IPS-11a (cell line): ENCODE measurements at regions not wholly inside any gene's neighbourhood (a gene's known extent, or its start where the extent isn't known, plus 50 kb on each side); places are given as distances from the start of the nearest gene placed in this dataset.
"Not testable (repeated sequence)": the region's sequence is repeated elsewhere in the genome, so short reads cannot be mapped to it uniquely, and the experiment has no call there.

ENCODE experiments used
- H3K4me3 ChIP-seq: one replicate; pipeline ENCODE4 v1.5.1; 2013; ENCODE audit warnings: low read depth, low read length, control low read depth

DNA sequence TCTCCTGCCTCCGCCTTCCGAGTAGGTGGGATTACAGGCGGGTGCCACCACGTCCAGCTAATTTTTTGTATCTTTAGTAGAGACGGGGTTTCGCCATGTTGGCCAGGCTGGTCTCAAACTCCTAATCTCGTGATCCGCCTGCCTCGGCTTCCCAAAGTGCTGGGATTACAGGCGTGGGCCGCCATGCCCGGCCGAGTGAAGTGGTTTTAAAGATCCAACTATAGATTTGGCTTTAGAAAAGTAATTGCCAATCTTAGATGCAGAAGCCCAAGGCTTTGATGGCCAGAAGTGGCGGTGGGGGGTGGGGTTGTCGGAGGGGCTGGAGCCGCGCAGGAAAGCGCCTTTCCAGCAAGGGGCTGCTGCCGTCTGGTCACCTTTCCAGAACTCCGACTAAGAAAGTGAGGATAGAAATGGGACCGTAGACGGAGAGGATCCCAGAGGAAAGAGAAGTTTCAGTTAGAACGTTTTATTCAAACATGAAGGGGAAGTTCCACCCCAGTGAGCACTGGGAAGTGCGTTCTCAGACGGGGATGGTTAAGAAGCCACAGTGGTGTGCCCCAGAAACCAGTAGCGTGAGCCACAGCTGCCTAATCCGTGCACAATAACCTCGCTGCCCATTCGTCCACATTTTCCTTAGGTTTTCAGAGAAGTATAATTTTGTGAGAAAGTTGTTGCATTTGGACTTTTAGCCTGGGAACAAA, 69.7 kb downstream of the DLL1 start:
- no peak overlapping the region for H3K4me3 ChIP-seq

DNA sequence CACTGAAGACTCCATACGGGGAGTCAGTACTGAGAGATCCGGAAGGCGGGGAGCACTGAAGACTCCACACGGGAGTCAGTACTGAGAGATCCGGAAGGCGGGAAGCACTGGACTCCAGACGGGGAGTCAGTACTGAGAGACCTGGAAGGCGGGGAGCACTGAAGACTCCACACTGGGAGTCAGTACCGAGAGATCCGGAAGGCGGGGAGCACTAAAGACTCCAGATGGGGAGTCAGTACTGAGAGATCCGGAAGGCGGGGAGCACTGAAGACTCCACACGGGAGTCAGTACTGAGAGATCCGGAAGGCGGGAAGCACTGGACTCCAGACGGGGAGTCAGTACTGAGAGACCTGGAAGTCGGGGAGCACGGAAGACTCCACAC, 77.2 kb downstream of the DLL1 start:
- H3K4me3 ChIP-seq = not testable (repeated sequence)

DNA sequence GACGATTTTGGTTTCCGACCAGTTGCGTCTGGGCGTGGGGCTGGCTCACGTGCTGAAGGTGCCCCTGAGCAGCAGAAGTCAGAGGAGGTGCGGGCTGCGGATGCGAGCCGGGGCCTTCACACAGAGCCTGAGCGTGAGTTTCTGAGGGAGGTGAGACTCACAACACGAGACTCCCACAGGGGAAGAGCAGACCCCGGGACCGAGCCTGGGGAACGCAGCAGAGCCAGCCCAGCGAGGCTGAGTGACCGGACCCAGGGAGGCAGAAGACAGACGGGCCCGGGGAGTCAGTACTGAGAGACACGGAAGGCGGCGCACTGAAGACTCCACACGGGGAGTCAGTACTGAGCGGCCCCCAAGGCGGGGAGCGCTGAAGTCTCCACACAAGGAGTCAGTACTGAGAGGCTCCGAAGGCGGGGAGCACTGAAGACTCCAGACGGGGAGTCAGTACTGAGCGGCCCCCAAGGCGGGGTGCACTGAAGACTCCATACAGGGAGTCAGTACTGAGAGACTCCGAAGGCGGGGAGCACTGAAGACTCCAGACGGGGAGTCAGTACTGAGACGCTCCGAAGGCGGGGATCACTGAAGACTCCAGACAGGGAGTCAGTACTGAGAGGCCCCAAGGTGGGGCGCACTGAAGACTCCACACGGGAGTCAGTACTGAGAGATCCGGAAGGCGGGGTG, 77.8 kb downstream of the DLL1 start:
- H3K4me3 ChIP-seq = no peak overlapping the region

DNA sequence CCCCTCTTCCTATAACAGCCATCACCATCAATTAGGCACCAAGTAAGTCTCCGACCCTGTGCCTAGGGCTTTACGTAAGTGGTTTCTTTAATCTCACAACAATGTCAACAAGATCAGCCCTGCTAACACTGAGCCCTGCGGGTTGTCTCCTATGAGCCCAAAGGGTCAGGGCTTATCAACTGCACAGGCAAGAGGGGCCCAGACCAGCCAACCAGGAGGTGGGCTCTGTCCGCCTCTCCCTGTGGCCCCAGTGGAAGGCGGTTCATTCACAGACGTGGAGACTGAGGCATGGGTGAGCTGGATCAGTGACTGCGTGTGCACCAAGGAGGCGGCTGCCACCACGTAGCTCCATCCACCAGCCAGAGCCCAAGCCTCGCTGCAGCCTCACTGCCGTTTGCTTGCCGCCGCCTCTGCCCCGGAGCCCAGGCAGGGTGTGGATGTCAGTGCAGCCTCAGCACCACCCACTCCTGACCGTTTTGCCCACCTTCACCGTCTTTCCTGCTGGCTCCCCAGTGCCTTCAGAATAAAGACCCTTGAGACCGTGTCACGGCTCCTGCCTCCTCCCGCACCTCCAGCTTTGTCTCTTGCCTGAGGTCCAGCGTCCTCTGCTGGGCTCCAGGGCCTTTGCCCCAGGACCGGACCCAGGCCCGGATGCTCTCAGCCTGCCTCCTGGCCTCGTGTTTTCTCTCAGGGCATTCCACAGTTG, 78.7 kb downstream of the DLL1 start:
- H3K4me3 ChIP-seq = no peak overlapping the region

DNA sequence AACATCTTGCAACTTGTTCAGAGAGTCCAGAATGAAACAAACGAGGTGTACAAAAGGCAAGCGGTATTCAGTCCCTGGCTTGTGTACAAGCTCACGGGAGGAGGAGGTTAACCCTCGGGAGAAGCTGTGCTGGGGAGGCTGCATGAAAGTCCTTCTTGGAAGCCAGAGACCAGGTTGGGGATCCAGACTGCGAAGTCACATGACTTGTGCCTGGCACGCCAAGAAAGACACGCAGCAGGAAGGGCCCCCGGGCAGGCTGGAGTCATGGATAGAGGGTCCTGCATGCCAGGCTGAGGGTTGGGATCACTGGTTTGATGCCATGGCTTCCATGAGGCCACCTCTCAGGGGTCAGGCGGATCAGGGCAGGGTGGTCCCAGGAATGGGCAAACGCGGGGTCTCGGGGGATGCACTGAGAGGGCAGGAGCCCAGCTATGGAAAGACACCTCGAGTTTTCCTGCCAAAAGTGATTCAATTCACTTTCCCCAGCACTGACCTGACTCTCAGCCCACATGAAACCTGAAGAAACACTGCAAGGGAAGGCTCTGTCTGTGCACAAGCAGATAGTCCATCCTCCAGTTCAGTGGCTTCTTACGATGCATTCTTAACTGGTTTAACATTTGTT, 79.4 kb downstream of the DLL1 start:
- H3K4me3 ChIP-seq = no peak overlapping the region

DNA sequence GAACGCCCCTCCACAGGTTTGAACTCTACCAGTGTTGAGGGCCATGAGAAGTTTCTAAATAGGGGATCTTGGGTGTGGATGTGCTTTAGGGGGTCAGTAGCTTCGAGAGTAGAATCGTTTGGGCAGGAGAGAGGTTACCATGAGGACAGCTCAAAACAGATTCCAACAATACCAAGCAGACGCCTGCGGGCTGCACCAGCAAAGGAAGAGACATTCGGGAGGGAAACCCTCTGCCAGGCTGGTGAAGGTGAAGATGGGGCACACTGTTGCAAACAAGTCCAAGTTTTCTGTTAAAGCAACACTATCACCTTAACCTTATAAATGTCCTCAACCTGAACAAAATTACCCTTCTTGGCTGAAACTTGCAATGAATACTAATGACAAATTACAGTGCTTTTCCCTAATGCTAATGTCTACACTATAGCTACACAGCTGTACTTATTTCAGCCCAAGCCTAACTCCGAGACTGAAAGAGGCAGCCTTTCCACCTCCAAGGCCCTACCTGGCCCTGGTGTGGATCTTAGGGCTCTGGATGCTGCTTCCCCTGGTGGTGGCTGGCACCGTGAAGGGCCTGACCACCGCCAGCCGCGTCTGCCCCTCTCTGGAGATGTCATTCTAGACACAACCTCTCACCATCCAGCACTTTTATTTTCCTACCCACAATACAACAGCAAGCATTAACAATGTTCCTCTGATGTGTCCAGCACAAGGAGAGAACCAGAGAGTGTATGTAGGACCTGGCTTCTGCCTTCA, 80.1 kb downstream of the DLL1 start:
- H3K4me3 ChIP-seq = no peak overlapping the region

DNA sequence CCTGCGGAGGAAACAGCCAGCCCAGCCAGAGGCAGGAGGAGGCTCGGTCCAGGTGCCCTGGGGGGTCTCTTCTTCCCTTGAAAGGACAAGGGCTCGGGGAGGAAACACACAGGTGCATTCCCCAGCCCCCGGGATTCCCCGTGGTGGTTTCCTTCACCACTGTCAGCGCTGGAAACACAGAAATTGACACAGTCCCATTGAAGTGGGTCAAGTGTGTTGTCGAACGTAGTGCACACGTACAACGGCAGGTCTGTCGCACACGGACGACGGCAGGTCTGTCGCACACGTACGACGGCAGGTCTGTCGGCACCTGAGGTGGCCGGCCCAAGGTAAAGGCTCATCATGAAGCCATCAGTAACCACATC, 80.9 kb downstream of the DLL1 start:
- no peak overlapping the region for H3K4me3 ChIP-seq

DNA sequence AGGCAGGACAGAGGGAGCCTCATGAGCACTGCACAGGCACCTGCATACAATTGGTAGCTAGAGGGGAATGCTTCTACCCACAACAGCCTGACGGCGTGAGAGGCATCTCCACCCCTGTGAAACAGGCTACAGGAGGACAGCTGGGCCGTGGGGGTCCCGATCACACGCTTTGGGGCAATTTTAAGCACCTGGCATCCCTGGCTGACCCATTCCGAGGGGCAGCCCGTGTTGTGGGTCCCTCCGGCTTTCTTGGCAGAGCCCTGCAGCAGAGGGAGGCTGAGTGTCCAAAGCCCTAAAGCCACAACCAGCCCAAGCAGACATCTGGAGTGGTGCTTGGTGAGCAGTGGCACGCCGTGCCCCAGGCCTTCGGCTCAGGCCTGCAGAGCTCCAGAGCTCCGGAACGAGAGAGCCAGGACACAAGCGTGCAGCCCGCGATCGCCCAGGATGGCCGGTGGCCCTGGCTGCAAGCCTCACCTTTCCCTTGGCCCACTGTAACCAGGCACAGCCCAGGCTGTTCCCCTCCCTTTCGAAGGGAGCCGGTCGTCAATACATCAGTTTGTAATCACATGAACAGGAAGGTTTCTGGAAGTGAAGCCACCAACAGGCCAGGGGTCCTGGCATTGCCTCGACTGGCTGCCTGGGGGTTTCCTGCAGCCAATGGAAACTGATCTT, 81.4 kb downstream of the DLL1 start:
- no peak overlapping the region for H3K4me3 ChIP-seq

DNA sequence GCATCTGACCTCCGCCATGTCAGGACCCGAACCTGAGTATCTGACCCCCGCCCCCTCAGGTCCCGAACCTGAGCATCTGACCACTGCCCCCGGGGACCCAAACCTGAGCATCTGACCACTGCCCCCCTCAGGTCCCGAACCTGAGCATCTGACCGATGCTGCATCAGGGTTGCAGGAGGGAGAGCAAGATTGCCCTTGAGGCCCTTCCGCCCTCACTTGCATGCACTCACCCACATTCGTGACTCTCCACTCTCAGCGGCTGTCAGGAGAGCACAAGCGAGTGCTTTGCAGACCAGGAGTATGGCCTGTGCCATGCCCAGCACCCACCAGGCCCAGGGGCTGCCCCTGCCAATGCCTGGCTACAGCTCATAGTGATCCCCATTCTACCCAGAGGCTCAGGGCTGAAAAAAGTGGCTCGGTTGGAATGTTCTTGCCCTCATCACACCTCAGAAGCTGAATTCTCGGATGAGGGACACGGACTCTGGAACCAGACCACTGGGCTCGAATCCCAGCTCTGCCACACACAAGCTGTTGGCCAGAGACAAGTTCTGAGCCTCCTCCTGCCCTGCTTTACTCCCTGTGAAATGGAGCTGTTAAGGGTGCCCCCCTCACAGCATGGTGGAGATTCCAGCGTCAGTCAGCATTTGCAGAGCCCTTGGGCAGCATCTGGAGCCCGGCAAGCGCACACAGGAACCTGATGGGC, 82.1 kb downstream of the DLL1 start:
- no peak overlapping the region for H3K4me3 ChIP-seq

DNA sequence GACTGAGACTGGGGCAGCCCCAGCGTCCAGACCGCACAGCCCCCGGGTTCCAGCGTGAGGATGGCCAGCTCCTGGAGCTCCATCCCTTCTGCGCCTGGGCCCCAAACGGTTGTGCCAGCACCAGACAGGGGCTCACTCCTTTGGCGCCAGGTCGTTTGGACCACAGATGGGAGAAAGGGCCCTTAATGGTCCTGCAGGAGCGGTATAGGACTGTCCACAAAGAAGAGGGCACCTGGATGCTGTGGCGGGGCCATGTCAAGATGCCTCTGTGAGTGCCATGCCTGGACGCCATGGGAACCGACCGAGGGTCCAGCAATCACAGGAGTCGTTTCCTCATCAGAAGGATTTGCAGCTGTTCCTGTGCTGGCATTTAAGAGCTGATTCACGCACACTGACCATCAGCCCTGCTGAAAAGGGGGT, 82.7 kb downstream of the DLL1 start:
- H3K4me3 ChIP-seq = no peak overlapping the region

DNA sequence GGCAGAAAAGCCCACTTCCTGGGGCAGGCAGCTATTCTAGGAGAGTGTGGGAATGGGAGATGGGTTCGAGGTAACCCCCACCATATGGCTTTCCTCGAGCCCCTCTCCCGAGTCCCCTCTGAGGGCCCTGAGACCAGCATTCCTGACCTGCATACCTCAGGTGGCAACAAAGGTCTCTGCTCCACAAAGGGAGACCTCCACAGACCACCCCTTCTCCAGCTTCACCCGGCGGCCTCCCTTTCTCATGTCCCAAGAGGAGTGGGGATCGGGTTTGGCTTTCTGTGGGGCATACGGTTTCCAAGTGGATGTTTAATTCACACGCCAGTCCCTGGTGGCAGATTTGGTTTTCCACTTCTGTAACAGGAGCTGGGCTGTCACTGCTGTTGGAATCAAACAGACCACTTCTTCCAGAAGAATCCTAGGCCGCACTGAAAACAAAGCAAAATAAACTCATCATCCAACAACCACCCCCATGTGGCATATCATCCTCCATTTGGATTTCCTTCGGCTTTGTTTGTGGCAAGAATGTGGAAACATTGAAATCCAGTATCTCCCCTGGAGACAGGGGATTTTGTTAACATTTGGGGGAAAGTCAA, 83.2 kb downstream of the DLL1 start:
- H3K4me3 ChIP-seq = no peak overlapping the region

DNA sequence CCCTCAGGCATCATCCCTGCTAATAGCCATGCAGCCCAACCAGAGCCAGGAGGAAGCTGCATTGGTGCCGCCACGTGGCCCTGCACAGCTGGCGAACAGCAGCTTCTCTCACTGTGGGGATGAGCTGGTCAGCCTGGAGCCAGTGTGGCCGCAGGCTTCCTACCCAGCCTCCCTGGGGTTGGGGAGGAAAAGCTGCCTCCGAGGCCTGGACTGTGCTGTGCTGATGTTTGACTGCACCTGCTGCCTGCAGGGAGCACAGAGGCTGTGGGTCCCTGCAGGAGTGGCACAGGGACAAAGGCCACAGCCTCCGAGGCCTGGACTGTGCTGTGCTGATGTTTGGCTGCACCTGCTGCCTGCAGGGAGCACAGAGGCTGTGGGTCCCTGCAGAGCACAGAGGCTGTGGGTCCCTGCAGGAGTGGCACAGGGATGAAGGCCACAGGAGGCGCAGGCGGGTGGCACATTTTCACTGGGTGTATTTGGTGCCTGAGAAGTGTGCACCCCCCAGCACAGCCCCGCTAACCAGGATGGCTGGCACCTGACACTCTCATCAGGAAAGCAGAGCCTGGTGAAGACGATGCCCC, 83.9 kb downstream of the DLL1 start:
- no peak overlapping the region for H3K4me3 ChIP-seq

DNA sequence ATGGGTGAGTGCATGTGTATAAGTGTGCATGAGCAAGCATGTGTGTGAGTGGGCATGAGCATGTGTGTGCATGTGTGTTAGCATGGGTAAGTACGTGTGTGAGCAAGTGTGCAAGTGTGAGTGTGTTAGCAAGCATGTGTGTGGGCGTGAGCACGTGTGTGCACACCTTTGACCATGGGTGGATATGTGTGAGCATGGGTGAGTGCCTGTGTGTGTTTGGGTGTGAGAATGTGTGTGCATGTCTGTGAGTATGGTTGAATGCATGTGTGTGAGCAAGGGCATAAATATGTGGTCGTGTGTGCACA, 84.6 kb downstream of the DLL1 start:
- H3K4me3 ChIP-seq = no peak overlapping the region

DNA sequence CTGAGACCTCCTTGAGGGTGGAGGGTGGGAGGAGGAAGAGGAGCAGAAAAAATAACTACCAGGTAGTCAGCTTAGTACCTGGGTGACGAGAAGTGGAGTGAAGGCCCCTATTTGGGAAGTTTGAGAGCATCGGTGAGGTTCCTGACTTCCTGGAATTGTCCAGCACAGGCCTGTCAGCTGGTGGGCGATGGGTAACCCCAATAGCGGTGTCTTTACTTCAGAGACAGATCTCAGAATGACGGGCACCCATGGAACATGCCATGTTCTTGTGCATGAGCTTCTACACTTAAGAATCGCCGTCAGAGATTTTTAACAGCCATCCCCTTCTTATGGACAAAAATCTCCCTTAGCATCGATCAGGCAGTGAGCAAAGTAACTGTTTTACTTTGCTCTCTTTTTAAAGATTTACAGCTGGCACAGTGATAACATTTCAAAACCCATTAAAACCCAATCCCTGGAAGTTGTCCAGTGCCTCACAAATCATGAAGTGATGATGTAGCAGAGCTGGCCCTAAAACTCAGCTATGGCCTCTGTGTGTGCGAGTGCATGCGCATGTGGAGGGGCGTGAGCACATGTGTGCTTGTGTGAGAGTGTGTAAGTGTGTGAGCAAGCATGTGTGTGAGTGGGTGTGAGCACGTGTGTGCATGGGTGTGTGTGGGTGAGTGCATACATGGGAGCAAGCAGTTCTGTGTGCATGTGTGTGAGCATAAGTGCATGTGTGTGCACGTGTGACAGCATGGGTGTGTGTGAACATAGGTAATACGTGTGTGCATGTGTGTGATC, 85.2 kb downstream of the DLL1 start:
- no peak overlapping the region for H3K4me3 ChIP-seq

DNA sequence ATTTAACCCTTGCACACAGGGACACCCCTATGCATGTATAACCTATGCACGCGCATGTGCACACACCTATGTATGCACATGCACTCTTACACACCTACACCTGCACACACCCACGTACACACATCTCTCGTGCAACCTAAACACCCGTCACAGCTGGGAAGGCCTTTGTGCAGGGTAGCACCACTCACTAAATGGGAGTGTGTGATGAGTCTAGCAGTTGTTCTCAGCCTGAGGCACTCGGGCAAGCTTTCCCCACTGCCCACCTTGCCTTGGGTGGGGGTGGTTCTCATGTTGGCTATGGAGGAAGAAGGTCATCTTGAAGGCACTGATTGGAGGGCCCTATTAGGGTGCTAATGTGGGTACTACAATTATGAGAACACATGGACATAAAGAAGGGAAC, 85.8 kb downstream of the DLL1 start:
- H3K4me3 ChIP-seq = no peak overlapping the region

DNA sequence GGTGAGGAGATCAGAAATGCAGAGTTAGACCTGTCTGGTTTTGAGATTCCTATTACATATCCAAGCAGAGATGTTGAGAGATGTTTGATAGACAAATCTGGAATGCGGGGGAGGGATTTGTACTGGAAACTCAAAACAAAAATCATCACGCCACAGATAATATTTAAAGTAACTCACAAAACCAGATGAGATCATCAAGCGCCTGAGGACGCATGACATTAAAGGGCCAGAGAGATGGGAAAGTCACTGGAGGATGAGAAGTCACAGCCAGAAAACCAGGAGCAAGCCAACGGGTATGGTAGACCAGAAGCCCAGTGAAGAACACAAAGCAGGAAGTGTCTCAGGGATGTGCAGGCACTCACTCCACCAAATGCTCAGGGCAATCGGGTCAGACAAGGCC, 87.7 kb downstream of the DLL1 start:
- no peak overlapping the region for H3K4me3 ChIP-seq

DNA sequence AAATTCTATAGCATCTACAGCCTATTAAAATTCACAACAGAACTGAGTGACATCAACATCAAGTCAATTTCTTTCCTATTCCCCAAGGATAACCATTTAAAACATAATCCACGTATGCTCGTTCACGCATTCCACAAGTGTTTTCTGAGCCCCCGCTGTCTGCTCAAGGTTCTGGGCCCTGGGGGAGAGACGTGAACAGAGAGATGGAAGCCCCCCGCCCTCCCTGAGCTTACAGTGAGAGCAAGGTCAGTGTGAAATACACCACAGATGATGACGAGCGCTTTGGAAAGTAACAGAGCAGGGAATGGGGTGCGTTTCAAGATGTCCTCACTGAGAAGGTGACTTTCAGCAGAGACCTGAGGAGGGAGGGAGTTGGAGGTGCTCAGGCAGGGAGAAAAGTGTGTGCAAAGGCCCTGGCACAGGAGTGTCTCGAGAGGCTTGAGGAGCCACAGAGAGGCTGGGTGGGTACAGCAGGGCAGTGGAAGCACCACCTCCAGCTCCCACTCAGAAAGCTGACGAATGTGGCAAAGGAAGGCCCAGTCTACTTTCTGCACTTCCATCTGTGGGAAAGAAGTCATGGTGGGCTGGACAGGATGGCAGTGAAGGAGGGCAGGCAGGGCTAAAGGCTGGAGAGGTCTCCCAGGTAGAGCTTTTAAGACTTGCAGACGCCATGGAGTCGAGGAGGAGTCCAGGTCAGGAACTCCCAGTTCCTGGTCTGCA, 88.3 kb downstream of the DLL1 start:
- no peak overlapping the region for H3K4me3 ChIP-seq

DNA sequence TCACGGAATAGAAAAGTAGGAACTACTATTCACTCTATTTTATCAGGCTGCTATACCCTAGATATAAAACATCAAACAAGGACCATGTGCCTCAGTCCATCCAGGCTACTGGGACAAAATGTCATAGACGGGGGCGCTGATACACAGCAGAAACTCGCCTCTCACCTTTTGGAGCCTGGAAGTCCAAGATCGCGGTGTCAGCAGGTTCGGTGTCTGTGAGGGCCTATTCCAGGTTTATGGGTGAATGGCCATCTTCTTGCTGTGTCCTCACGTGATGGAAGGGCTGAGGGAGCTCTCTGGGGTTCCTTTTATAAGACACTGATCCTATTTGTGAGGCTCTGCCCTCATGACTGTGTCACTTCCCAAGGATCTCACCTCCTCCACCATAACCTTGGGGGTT, 89.5 kb downstream of the DLL1 start:
- no peak overlapping the region for H3K4me3 ChIP-seq
